Transverse colon (tissue), 3 donors: ENCODE measurements at regions not wholly inside any gene's neighbourhood (a gene's known extent, or its start where the extent isn't known, plus 50 kb on each side); places are given as distances from the start of the nearest gene placed in this dataset.
"Not testable (repeated sequence)": the region's sequence is repeated elsewhere in the genome, so short reads cannot be mapped to it uniquely, and the experiment has no call there.

Experiments
- EP300 ChIP-seq: sonication (generic); formaldehyde crosslinking; IDR thresholded peaks from one replicate; pipeline ENCODE4 v1.6.1; 2017; ENCODE audit warnings: antibody characterized with exemption, low read depth
- TF ChIP-seq, protein P1 (sequence below), 5 experiments: fragments of 200-600 bp in 3 of 5; fragments of 450-650 bp in 2 of 5; sonication (generic) in 3 of 5; IDR thresholded peaks; 1 replicate in 2 of 5; 2 replicates in 3 of 5; pipeline ENCODE4 v1.5.1; 2016 to 2017; ENCODE audit warnings: antibody characterized with exemption in 5 of 5, inconsistent platforms in 3 of 5, mild to moderate bottlenecking in 2 of 5, moderate library complexity in 1 of 5

DNA sequence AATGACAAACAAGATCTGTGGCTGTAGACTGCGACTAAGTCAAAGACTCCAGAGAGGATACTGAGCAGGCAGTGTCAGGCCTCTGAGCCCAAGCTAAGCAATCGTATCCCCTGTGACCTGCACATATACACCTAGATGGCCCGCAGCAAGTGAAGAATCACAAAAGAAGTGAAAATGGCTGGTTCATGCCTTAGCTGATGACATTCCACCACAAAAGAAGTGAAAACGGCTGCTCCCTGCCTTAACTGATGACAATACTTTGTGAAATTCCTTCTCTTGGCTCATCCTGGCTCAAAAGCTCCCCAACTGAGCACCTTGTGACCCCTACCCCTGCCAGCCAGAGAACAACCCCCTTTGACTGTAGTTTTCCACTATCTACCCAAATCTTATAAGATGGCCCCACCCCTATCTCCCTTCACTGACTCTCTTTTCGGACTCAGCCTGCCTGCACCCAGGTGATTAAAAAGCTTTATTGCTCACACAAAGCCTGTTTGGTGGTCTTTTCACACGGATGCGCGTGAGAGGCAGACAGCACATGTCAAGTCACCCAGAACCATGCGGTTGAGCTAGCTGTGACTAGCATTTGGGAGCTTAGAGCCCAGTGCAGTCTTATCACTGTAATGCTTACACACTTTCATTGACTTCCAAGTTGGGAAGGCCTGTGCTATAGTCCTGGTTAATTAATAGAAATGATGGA lies 812.0 kb downstream of the MCTP2 start:
- TF ChIP-seq EP300, result not testable (repeated sequence)
- TF ChIP-seq, protein P1, sequence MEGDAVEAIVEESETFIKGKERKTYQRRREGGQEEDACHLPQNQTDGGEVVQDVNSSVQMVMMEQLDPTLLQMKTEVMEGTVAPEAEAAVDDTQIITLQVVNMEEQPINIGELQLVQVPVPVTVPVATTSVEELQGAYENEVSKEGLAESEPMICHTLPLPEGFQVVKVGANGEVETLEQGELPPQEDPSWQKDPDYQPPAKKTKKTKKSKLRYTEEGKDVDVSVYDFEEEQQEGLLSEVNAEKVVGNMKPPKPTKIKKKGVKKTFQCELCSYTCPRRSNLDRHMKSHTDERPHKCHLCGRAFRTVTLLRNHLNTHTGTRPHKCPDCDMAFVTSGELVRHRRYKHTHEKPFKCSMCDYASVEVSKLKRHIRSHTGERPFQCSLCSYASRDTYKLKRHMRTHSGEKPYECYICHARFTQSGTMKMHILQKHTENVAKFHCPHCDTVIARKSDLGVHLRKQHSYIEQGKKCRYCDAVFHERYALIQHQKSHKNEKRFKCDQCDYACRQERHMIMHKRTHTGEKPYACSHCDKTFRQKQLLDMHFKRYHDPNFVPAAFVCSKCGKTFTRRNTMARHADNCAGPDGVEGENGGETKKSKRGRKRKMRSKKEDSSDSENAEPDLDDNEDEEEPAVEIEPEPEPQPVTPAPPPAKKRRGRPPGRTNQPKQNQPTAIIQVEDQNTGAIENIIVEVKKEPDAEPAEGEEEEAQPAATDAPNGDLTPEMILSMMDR (IDR thresholded peaks at IDR 0.05), result not testable (repeated sequence)
